Activated effector memory CD4-positive, alpha-beta T cell treated with anti-CD3 and anti-CD28 coated beads, Interleukin-2, amount 50 U/mL, for 16 hours (primary cell): ENCODE measurements at regions not wholly inside any gene's neighbourhood (a gene's known extent, or its start where the extent isn't known, plus 50 kb on each side); places are given as distances from the start of the nearest gene placed in this dataset.
"Not testable (repeated sequence)": the region's sequence is repeated elsewhere in the genome, so short reads cannot be mapped to it uniquely, and the experiment has no call there.

Source experiments
- DNase-seq: peaks from one replicate; pipeline ENCODE4 v3.0.0-alpha.2; 2020

DNA sequence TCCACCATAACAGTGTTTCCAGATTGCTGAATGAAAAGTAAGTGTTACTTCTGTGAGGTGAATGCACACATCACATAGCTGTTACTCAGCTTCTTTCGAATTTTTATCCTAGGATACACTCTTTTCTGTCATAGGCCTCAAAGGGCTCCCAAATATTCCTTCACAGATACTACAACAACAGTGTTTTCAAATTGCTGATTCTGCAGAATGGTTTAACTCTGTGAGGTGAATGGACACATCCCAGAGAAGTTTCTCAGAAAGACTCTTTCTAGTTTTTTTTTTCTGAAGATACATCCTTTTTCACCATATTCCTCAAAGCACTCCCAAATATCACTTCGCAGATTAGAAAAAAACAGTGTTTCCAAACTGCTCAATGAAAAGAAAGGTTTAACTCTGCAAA, 221.1 kb downstream of the OR4A5 start:
- DNase-seq = no peak

GRCh38 chr11:54930930-54931329, 224.3 kb downstream of the OR4A5 start:
- DNase-seq = peak; percentile 45

- no peak for DNase-seq
These were observed 237.6 kb downstream of the OR4A5 start for GRCh38 chr11:54944211-54944610.

DNA sequence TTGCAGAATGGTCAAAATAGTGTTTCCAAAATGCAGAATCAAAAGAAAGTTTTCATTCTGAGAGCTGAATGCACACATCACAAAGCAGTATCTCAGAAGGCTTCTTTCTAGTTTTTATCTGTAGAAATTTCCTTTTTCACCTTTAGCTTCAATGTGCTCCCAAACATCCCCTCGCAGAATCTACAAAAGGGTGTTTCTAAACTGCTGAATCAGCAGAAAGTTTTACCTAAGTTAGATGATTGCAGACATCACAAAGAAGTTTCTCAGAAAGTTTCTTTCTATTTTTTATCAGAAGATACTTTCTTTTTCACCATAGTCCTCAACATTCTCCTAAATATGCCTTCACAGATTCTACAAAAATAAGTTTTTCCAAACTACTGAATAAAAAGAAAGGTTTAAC, 239.8 kb downstream of the OR4A5 start:
- no peak for DNase-seq

- not testable (repeated sequence) for DNase-seq
These were observed 240.5 kb downstream of the OR4A5 start for GRCh38 chr11:54947175-54947574.

- no peak for DNase-seq
These were observed 272.7 kb downstream of the OR4A5 start for GRCh38 chr11:54979375-54979774.

- no peak for DNase-seq
These were observed 276.2 kb upstream of the TRIM48 start for GRCh38 chr11:54985731-54986130.

DNA sequence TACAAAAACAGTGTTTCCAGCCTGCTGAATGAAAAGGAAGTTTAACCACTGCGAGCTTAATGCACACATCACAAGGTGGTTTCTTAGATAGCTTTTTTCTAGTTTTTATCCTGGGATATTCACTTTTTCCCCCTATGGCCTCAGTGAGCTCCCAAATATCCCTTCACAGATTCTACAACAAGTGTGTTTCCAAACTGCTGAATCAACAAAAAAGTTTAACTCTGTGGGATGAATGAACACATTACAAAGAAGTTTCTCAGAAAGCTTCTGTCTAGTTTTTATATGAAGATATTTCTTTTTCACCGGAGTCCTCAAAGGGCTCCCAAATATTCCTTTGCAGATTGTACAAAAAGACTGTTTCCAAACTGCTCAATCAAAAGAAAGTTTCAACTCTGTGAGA, 233.1 kb upstream of the TRIM48 start:
- not testable (repeated sequence) for DNase-seq

GRCh38 chr11:55054723-55055122, 207.2 kb upstream of the TRIM48 start:
- DNase-seq = no peak

- not testable (repeated sequence) for DNase-seq
These were observed 177.4 kb upstream of the TRIM48 start for GRCh38 chr11:55084588-55084987.

GRCh38 chr11:55106391-55106790, 155.6 kb upstream of the TRIM48 start:
- no peak for DNase-seq
